CD14-positive monocyte (primary cell): ENCODE measurements at regions not wholly inside any gene's neighbourhood (a gene's known extent, or its start where the extent isn't known, plus 50 kb on each side); places are given as distances from the start of the nearest gene placed in this dataset.

Experiments used
- DNase-seq, 3 donors: peaks; one replicate each; pipeline ENCODE4 v3.0.0-alpha.2; 2011 to 2022
- H2AFZ ChIP-seq: 2 replicates; pipeline ENCODE4 v1.6.0; 2012; ENCODE audit warnings: mild to moderate bottlenecking, low read depth, low read length, inconsistent platforms; ENCODE audit not compliant: insufficient read depth, poor library complexity, severe bottlenecking
- H3K27ac ChIP-seq, 2 donors: 1 replicate in 1 of 2; 2 replicates in 1 of 2; pipeline ENCODE4 v1.5.1; 2012 to 2013; ENCODE audit warnings: low read length in 2 of 2, control low read depth in 1 of 2, inconsistent platforms in 1 of 2, low read depth in 1 of 2, mild to moderate bottlenecking in 1 of 2
- H3K27me3 ChIP-seq, 2 donors: one replicate each; pipeline versions ENCODE4 v1.6.0 to v1.6.1; 2011 to 2013; ENCODE audit warnings: low read length in 2 of 2; ENCODE audit not compliant: control insufficient read depth in 2 of 2, insufficient read depth in 2 of 2
- H3K36me3 ChIP-seq, 2 donors: replicated peaks in 1 of 2; 1 replicate in 1 of 2; 2 replicates in 1 of 2; pipeline versions ENCODE4 v1.5.1 to v1.6.1; 2012 to 2013; ENCODE audit warnings: low read length in 2 of 2, control low read depth in 1 of 2, inconsistent platforms in 1 of 2, mild to moderate bottlenecking in 1 of 2; ENCODE audit not compliant: insufficient read depth in 2 of 2, control insufficient read depth in 1 of 2
- H3K4me1 ChIP-seq, 2 donors: 1 replicate in 1 of 2; 2 replicates in 1 of 2; pipeline versions ENCODE4 v1.5.1 to v1.6.1; 2012 to 2013; ENCODE audit warnings: low read length in 2 of 2, control low read depth in 1 of 2, inconsistent platforms in 1 of 2, mild to moderate bottlenecking in 1 of 2, moderate library complexity in 1 of 2; ENCODE audit not compliant: insufficient read depth in 2 of 2, control insufficient read depth in 1 of 2
- H3K4me2 ChIP-seq: replicated peaks from 2 replicates; pipeline ENCODE3; 2012; ENCODE audit warnings: low read length, moderate library complexity, mild to moderate bottlenecking; ENCODE audit not compliant: poor library complexity, severe bottlenecking; ENCODE audit errors: extremely low read depth
- H3K4me3 ChIP-seq, 3 experiments: fragments of 200-600 bp in 1 of 3; sonication (generic) in 1 of 3; replicated peaks in 1 of 3; 1 replicate in 2 of 3; 2 replicates in 1 of 3; pipeline ENCODE4 v1.5.1; 2011 to 2013; ENCODE audit warnings: low read length in 3 of 3, mild to moderate bottlenecking in 3 of 3, control low read depth in 2 of 3, low read depth in 2 of 3, inconsistent platforms in 1 of 3, moderate library complexity in 1 of 3
- H3K79me2 ChIP-seq: 2 replicates; pipeline ENCODE4 v1.6.0; 2012; ENCODE audit warnings: mild to moderate bottlenecking, control low read depth, inconsistent platforms, low read length, moderate library complexity; ENCODE audit not compliant: insufficient read depth
- H3K9ac ChIP-seq: 2 replicates; pipeline ENCODE4 v1.6.0; 2017; ENCODE audit warnings: low read length, mild to moderate bottlenecking; ENCODE audit not compliant: insufficient read depth, poor library complexity, severe bottlenecking
- H3K9me3 ChIP-seq, 2 donors: replicated peaks in 1 of 2; 1 replicate in 1 of 2; 2 replicates in 1 of 2; pipeline versions ENCODE4 v1.5.1 to v1.6.1; 2012 to 2013; ENCODE audit warnings: low read length in 2 of 2, control low read depth in 1 of 2; ENCODE audit not compliant: control insufficient read depth in 1 of 2, insufficient read depth in 1 of 2
- H4K20me1 ChIP-seq: 2 replicates; pipeline ENCODE4 v1.6.0; 2012; ENCODE audit warnings: mild to moderate bottlenecking, low read length, control low read depth, moderate library complexity; ENCODE audit not compliant: insufficient read depth
- H3K27ac Mint-ChIP-seq, 7 donors: one replicate each; pipeline ENCODE4 v1.8.0; 2020; ENCODE audit warnings: mild to moderate bottlenecking in 7 of 7, mixed read lengths in 7 of 7, moderate library complexity in 6 of 7, inconsistent platforms in 2 of 7
- H3K27me3 Mint-ChIP-seq, 3 donors: one replicate each; pipeline ENCODE4 v1.8.0; 2021 to 2022; ENCODE audit warnings: low read depth in 3 of 3, mild to moderate bottlenecking in 3 of 3, mixed read lengths in 3 of 3, moderate library complexity in 3 of 3, inconsistent platforms in 1 of 3
- H3K36me3 Mint-ChIP-seq, 2 donors: one replicate each; pipeline ENCODE4 v1.8.0; 2020; ENCODE audit warnings: mixed read lengths in 2 of 2, inconsistent platforms in 1 of 2, mild to moderate bottlenecking in 1 of 2
- H3K4me1 Mint-ChIP-seq: one replicate; pipeline ENCODE4 v1.8.0; 2020; ENCODE audit warnings: mild to moderate bottlenecking, mixed read lengths
- H3K4me3 Mint-ChIP-seq, 2 donors: one replicate each; pipeline ENCODE4 v1.8.0; 2020; ENCODE audit warnings: mild to moderate bottlenecking in 2 of 2, mixed read lengths in 2 of 2, moderate library complexity in 1 of 2
- H3K9me3 Mint-ChIP-seq, 7 donors: one replicate each; pipeline ENCODE4 v1.8.0; 2020 to 2022; ENCODE audit warnings: mixed read lengths in 7 of 7, mild to moderate bottlenecking in 6 of 7, moderate library complexity in 6 of 7, inconsistent platforms in 2 of 7
- CTCF ChIP-seq: fragments of 200-600 bp; IDR thresholded peaks from one replicate; pipeline ENCODE4 v1.8.0; 2022; ENCODE audit warnings: antibody characterized with exemption, mild to moderate bottlenecking
- WGBS: methylation state at CpG from one replicate; pipeline ENCODE4 v1.1.5; 2013; ENCODE audit warnings: missing lambda C conversion rate; ENCODE audit not compliant: insufficient coverage; 5-methylcytosine and 5-hydroxymethylcytosine counted together
- intact Hi-C, 2 donors: fragments of 100-400 bp; cut with micrococcal nuclease; formaldehyde crosslinking; loops; one replicate each; pipeline versions ENCODE4 v1.15.0 to v1.15.1; 2023

GRCh38 chr10:2686691-2687090 is 380.7 kb upstream of the PFKP start:
- H3K4me3 Mint-ChIP-seq: no peak overlapping the region
- WGBS: 83% methylated on average over 1 of the region's 3 CpGs
- Histone ChIP-seq H3K4me3 (no peak overlapping the region), H3K9ac (no peak overlapping the region), H3K27me3 (no peaks in the 10 kb centered on the region), H3K4me1 (no peaks in the 10 kb centered on the region), H3K4me2 (no peak overlapping the region), H3K27ac (no peak overlapping the region), H3K36me3 (no peaks in the 10 kb centered on the region), H3K79me2 (no peaks in the 10 kb centered on the region), H2AFZ (no peak overlapping the region), H3K9me3 (peaks cover 0 to 6% of the 10 kb centered on the region in 2 donors), H4K20me1 (no peaks in the 10 kb centered on the region)
- H3K9me3 Mint-ChIP-seq: peaks cover 0 to 9% (median 4%) of the 10 kb centered on the region in 7 donors
- no peak overlapping the region for H3K27ac Mint-ChIP-seq
- H3K4me1 Mint-ChIP-seq: no peaks in the 10 kb centered on the region
- DNase-seq: no peak
- H3K27me3 Mint-ChIP-seq: no peaks in the 10 kb centered on the region
- intact Hi-C loops: loop anchor here in 1 of 2 donors (5.0 kb wide), 1 partner anchor 684 kb away; no protein-coding TSS in a partner anchor
- no peaks in the 10 kb centered on the region for H3K36me3 Mint-ChIP-seq
- TF ChIP-seq CTCF: no peak

- H3K36me3 Mint-ChIP-seq: no peaks in the 10 kb centered on the region
Measured at GRCh38 chr10:2682491-2682890, 384.9 kb upstream of the PFKP start.

More at GRCh38 chr10:2682491-2682890, 384.9 kb upstream of the PFKP start:
- H3K27me3 ChIP-seq: no peaks in the 10 kb centered on the region
- H3K36me3 ChIP-seq: no peaks in the 10 kb centered on the region
- Mint-ChIP-seq H3K9me3 (peaks cover 2 to 6% (median 4%) of the 10 kb centered on the region in 7 donors), H3K27ac (no peak overlapping the region), H3K4me3 (no peak overlapping the region), H3K4me1 (no peaks in the 10 kb centered on the region), H3K27me3 (peaks cover 0 to 2% (median 0%) of the 10 kb centered on the region in 3 donors)
- H3K79me2 ChIP-seq: no peaks in the 10 kb centered on the region
- no peak overlapping the region for H3K27ac ChIP-seq
- H3K4me1 ChIP-seq: no peaks in the 10 kb centered on the region
- H3K4me3 ChIP-seq: no peak overlapping the region
- H4K20me1 ChIP-seq: no peaks in the 10 kb centered on the region
- TF ChIP-seq CTCF: no peak
- H3K9me3 ChIP-seq: peaks cover 0 to 5% of the 10 kb centered on the region in 2 donors
- no peak overlapping the region for H2AFZ ChIP-seq
- no peak overlapping the region for H3K9ac ChIP-seq
- no CpG with 5 or more reads among the region's 4 CpGs for WGBS
- intact Hi-C loops: no loop called here
- no peak for DNase-seq
- no peak overlapping the region for H3K4me2 ChIP-seq
